Activated naive CD4-positive, alpha-beta T cell treated with Interleukin-2 at 50 U/mL for 16 hours (primary cell): ENCODE measurements at regions not wholly inside any gene's neighbourhood (a gene's known extent, or its start where the extent isn't known, plus 50 kb on each side); places are given as distances from the start of the nearest gene placed in this dataset.

Source experiments
- DNase-seq: peaks from one replicate; pipeline ENCODE4 v3.0.0-alpha.2; 2020

- DNase-seq = no peak
These were observed 57.4 kb upstream of the HGFAC start for GRCh38 chr4:3384391-3384770.

- DNase-seq = no peak
These were observed 56.7 kb upstream of the HGFAC start for GRCh38 chr4:3384771-3385710.

GRCh38 chr4:3385711-3386420, 55.9 kb upstream of the HGFAC start:
- no peak for DNase-seq

- no peak for DNase-seq
These were observed 55.2 kb upstream of the HGFAC start for GRCh38 chr4:3386526-3386925.

GRCh38 chr4:3387154-3387942, 54.4 kb upstream of the HGFAC start:
- DNase-seq = no peak

GRCh38 chr4:3387943-3388361, 53.8 kb upstream of the HGFAC start:
- no peak for DNase-seq

- DNase-seq = no peak
These were observed 53.1 kb upstream of the HGFAC start for GRCh38 chr4:3388471-3389232.

- DNase-seq = no peak
These were observed 52.2 kb upstream of the HGFAC start for GRCh38 chr4:3389233-3390215.

GRCh38 chr4:3390288-3390811, 51.4 kb upstream of the HGFAC start:
- DNase-seq = no peak

GRCh38 chr4:3391422-3391821, 50.3 kb upstream of the HGFAC start:
- no peak for DNase-seq
